ENCODE measurements at regions not wholly inside any gene's neighbourhood (a gene's known extent, or its start where the extent isn't known, plus 50 kb on each side); places are given as distances from the start of the nearest gene placed in this dataset.

DNA sequence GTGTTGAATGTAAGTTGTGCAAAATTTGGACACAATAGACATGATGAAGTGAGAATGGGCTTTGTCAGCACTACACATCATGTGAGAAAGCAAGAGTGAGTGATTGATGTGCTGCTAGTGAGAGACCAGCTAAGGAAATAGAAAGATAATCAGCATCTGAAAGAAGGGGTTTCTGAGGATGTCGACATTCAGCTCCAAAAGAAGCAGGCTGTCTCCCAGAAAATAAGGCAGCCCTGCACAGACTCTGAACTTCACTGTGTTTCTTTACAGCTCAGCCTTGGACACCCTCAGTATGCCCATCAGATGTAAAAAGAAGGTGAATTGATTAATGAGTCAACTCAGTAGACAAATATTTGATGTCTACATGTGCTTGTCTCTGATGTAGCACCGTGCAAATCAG is 80.8 kb upstream of the ADCY2 start:
- in situ Hi-C loops (cut with MboI; ENCODE audit: low pct_unique_long_range_greater_than_20kb, low sequenced_read_pairs, unreplicated experiment) = no loop called here
- TF ChIP-seq, protein P1, sequence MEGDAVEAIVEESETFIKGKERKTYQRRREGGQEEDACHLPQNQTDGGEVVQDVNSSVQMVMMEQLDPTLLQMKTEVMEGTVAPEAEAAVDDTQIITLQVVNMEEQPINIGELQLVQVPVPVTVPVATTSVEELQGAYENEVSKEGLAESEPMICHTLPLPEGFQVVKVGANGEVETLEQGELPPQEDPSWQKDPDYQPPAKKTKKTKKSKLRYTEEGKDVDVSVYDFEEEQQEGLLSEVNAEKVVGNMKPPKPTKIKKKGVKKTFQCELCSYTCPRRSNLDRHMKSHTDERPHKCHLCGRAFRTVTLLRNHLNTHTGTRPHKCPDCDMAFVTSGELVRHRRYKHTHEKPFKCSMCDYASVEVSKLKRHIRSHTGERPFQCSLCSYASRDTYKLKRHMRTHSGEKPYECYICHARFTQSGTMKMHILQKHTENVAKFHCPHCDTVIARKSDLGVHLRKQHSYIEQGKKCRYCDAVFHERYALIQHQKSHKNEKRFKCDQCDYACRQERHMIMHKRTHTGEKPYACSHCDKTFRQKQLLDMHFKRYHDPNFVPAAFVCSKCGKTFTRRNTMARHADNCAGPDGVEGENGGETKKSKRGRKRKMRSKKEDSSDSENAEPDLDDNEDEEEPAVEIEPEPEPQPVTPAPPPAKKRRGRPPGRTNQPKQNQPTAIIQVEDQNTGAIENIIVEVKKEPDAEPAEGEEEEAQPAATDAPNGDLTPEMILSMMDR (IDR thresholded peaks at IDR 0.05; ENCODE audit: extremely low read depth, insufficient read depth, missing control alignments) = no peak
- DNase-seq (ENCODE audit: low spot score) = no peak

DNA sequence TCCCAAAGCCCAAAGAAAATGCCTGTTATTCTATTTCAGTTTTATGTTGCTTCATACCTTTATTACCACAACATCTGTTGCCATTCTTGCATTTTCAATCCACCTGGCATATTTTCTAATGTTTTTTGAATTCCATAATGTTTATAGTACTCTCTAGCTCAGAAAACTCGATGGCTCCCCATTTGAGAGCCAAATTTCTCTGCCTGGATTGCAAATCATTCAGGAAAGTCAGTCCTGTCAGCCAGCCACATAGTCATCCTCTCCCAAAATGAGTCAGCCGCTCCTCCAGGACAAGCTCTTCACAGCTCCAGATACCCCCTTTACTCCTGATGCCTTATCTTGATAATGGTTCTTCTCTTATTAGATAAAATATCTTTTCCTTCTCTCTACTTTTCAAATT is 78.2 kb upstream of the ADCY2 start:
- in situ Hi-C loops (cut with MboI; ENCODE audit: low pct_unique_long_range_greater_than_20kb, low sequenced_read_pairs, unreplicated experiment) = no loop called here
- TF ChIP-seq, protein P1 (IDR thresholded peaks at IDR 0.05; ENCODE audit: extremely low read depth, insufficient read depth, missing control alignments) = no peak
- no peak for DNase-seq (ENCODE audit: low spot score)

DNA sequence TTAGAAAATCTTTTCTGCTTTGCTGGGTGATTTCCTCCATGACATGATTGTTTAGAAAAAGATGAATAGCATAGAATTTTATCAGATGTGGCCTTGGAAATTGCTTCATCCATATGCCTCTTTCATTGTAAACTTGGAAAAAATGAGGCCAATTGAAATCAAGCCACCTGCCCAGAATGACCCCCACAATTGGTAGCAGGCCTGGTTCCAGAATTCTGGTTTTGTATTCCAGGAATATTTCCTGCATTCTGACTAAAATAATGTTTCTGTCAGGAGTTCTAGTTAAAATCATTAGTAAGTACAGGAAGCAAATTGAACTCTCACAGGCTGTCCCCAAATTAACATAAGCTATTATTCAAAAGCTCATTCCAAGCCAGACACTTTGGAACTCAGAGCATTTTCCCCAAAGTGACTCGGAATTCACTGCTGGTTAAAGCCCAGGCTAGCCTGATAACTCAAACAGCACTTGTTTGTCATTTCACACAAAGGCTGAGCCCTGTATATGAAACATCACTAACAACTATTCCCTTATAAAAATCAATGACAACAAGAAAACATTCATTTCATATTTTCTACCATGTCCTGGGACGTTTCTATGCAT is 75.1 kb upstream of the ADCY2 start:
- TF ChIP-seq, protein P1 (IDR thresholded peaks at IDR 0.05; ENCODE audit: extremely low read depth, insufficient read depth, missing control alignments) = no peak
- in situ Hi-C loops (cut with MboI; ENCODE audit: low pct_unique_long_range_greater_than_20kb, low sequenced_read_pairs, unreplicated experiment) = no loop called here
- DNase-seq (ENCODE audit: low spot score) = no peak

DNA sequence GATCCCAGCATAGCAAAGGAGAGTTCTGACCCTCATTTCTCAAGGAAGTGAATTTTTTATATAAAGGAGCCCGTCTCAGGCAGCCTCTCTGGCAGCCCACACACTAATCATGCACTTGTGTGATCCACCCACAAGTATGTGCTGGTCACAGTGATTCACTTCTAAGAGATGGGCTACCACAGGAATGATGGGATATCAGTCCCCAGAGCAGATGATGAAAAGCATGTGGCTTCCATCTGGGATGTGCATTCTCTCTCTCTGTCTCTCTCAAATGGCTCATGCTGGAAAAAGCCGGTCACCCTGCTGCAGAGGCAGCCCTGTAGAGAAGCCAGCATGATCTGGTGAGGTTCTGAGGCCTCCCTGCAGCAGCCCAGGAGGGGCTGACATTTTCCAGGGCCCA is 74.2 kb upstream of the ADCY2 start:
- TF ChIP-seq, protein P1 (IDR thresholded peaks at IDR 0.05; ENCODE audit: extremely low read depth, insufficient read depth, missing control alignments) = no peak
- DNase-seq (ENCODE audit: low spot score) = no peak
- in situ Hi-C loops (cut with MboI; ENCODE audit: low pct_unique_long_range_greater_than_20kb, low sequenced_read_pairs, unreplicated experiment) = no loop called here

DNA sequence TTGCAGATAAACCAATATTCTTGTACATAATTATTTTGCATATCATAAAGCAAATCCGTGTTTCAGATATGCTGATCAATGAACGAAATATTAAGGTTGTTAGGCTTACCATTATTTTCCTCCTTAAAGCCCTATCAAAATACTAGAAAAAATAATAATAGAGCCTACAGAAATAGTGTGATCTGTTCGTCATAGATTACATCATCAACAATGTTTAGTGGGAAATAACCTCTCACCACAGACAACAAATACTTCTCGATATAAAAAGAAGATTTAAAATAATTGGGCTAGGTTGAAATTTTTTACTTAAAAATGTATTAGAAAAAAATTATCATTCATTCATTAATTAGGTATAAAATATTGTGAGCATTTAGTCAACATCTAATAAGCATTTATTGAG is 71.0 kb upstream of the ADCY2 start:
- TF ChIP-seq, protein P1 (IDR thresholded peaks at IDR 0.05; ENCODE audit: extremely low read depth, insufficient read depth, missing control alignments) = no peak
- no peak for DNase-seq (ENCODE audit: low spot score)
- in situ Hi-C loops (cut with MboI; ENCODE audit: low pct_unique_long_range_greater_than_20kb, low sequenced_read_pairs, unreplicated experiment) = no loop called here

DNA sequence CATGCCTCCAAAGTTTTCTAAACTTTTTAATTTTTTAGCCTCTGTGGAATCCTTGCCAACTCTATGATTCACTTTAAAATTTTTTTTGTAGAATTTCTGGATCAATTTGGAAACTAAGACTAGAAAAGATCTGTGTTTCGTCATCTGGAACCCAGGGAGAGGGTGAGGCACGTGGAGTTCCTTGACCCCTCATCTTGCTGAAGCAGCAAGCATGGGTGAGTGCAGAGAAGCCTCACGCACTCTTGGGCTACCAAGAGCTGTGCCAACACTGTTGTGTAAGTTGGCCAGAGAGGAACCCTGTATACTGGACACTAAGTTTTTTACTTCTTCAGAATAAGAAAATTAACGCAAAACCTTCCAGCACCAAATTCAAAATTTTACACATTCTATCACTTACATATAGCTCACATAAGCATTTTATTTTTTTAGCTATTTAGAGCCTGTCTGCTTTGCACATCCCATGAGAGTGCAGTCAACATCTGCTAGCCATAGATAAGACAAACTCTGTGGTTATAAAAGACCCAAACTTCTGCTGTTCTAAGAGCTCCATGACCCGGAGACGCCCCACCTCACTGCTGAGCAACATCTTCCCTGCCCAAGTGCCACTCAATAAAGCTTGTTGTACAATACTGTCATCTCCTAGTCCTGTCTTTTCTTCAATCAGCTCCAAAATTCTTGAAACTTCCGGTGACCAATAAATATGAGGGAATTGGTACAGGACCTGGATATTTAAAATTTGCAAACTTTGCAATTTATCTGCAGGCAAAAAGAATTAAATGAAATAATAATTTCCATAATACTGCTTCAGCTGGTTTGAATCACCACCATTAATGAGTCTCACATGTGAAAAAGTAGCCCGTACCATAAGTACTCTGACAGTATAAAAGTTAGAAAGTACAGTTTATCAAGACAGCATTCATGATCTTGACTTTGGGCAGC is 69.7 kb upstream of the ADCY2 start:
- no peak for DNase-seq (ENCODE audit: low spot score)
- in situ Hi-C loops (cut with MboI; ENCODE audit: low pct_unique_long_range_greater_than_20kb, low sequenced_read_pairs, unreplicated experiment) = no loop called here
- TF ChIP-seq, protein P1 (IDR thresholded peaks at IDR 0.05; ENCODE audit: extremely low read depth, insufficient read depth, missing control alignments) = no peak

Data from GM13977 (cell line).